Psoas muscle (tissue), 7 donors: ENCODE measurements at regions not wholly inside any gene's neighbourhood (a gene's known extent, or its start where the extent isn't known, plus 50 kb on each side); places are given as distances from the start of the nearest gene placed in this dataset.
"Not testable (repeated sequence)": the region's sequence is repeated elsewhere in the genome, so short reads cannot be mapped to it uniquely, and the experiment has no call there.

ENCODE experiments used
- ATAC-seq, 4 donors: fragments of 200-7000 bp; cut with Tn5 transposase; one replicate each; pipeline ENCODE4 v1.9.1; 2020; ENCODE audit warnings: moderate library complexity in 3 of 4, mild to moderate bottlenecking in 2 of 4
- DNase-seq, 2 donors: peaks; one replicate each; pipeline ENCODE4 v3.0.0-alpha.2; 2020
- H3K27ac ChIP-seq: fragments of 200-600 bp; one replicate; pipeline ENCODE4 v1.8.0; 2022
- H3K27me3 ChIP-seq, 3 donors: fragments of 200-600 bp in 1 of 3; one replicate each; pipeline versions ENCODE4 v1.6.1 to v1.8.0; 2013 to 2022; ENCODE audit warnings: low read length in 2 of 3, mild to moderate bottlenecking in 2 of 3, moderate library complexity in 1 of 3; ENCODE audit not compliant: insufficient read depth in 3 of 3
- H3K36me3 ChIP-seq, 2 donors: fragments of 200-600 bp in 1 of 2; one replicate each; pipeline versions ENCODE4 v1.6.1 to v1.8.0; 2013 to 2022; ENCODE audit warnings: low read depth in 1 of 2, mild to moderate bottlenecking in 1 of 2, moderate library complexity in 1 of 2; ENCODE audit not compliant: insufficient read depth in 1 of 2
- H3K4me1 ChIP-seq: fragments of 200-600 bp; one replicate; pipeline ENCODE4 v1.8.0; 2022
- H3K4me3 ChIP-seq: fragments of 200-600 bp; one replicate; pipeline ENCODE4 v1.8.0; 2022; ENCODE audit warnings: mild to moderate bottlenecking
- H3K9me3 ChIP-seq: fragments of 200-600 bp; one replicate; pipeline ENCODE4 v1.8.0; 2022
- CTCF ChIP-seq: fragments of 200-600 bp; IDR thresholded peaks from one replicate; pipeline ENCODE4 v1.8.0; 2022; ENCODE audit warnings: antibody characterized with exemption
- WGBS, 3 donors: extraction: QIAGEN DNeasy Blood & Tissue Kit; methylation state at CpG; one replicate each; pipeline versions ENCODE4 v1.1.6 to v1.1.7; 2013; 5-methylcytosine and 5-hydroxymethylcytosine counted together
- intact Hi-C, 2 donors: fragments of 100-400 bp; cut with DNase I; formaldehyde crosslinking; loops; one replicate each; pipeline versions ENCODE4 v1.11.0 to v1.14.2; 2022
- donor health status: healthy with polysubstance abuse.
- donor health status: DM: no; HTN: no; CAD: no; lungs with moderate emphysema.
- donor health status: Bipolar disorder and iron deficiency.
- donor health status: healthy.
- donor health status: DM: yes; HTN: yes; CAD: no.
- donor health status: DM: no; HTN: no; CAD: no.
- donor health status: DM: yes; HTN: yes; CAD: no.

GRCh38 chr1:194644528-194644927 is 1458.1 kb upstream of the B3GALT2 start:
- intact Hi-C loops, result no loop called here
- no peaks in the 10 kb centered on the region for H3K4me1 ChIP-seq
- H3K9me3 ChIP-seq, result no peaks in the 10 kb centered on the region
- H3K36me3 ChIP-seq, result no peaks in the 10 kb centered on the region
- WGBS, 3 donors, result 44 to 54% (median 50%) methylated on average over 1 of the region's 1 CpG
- no peaks in the 10 kb centered on the region for H3K27me3 ChIP-seq
- DNase-seq (no peak), ATAC-seq (no peak)
- TF ChIP-seq CTCF, result no peak
- no peak overlapping the region for H3K4me3 ChIP-seq
- no peak overlapping the region for H3K27ac ChIP-seq

GRCh38 chr1:194640322-194640721 is 1453.9 kb upstream of the B3GALT2 start:
- Histone ChIP-seq H3K4me1 (no peaks in the 10 kb centered on the region), H3K4me3 (no peak overlapping the region), H3K27ac (no peak overlapping the region), H3K27me3 (no peaks in the 10 kb centered on the region), H3K9me3 (no peaks in the 10 kb centered on the region), H3K36me3 (no peaks in the 10 kb centered on the region)
- DNase-seq (no peak), ATAC-seq (no peak)
- WGBS, 3 donors, result 97% methylated on average over 2 of the region's 2 CpGs
- intact Hi-C loops, result no loop called here
- no peak for TF ChIP-seq CTCF

GRCh38 chr1:194629011-194629410 is 1442.6 kb upstream of the B3GALT2 start:
- TF ChIP-seq CTCF, result no peak
- ATAC-seq (no peak), DNase-seq (no peak)
- Histone ChIP-seq H3K36me3 (no peaks in the 10 kb centered on the region), H3K27me3 (peaks cover 0 to 2% (median 0%) of the 10 kb centered on the region in 3 donors), H3K9me3 (peaks cover 7% of the 10 kb centered on the region), H3K27ac (no peak overlapping the region), H3K4me3 (no peak overlapping the region), H3K4me1 (no peaks in the 10 kb centered on the region)
- intact Hi-C loops, result no loop called here
- WGBS, 3 donors, result 87 to 95% (median 89%) methylated on average over 2 of the region's 2 CpGs

GRCh38 chr1:194624833-194625232 is 1438.4 kb upstream of the B3GALT2 start:
- peaks cover 0 to 2% (median 0%) of the 10 kb centered on the region in 3 donors for H3K27me3 ChIP-seq
- no peaks in the 10 kb centered on the region for H3K36me3 ChIP-seq
- WGBS, 3 donors, result 93 to 94% (median 94%) methylated on average over 4 of the region's 4 CpGs
- no peaks in the 10 kb centered on the region for H3K4me1 ChIP-seq
- DNase-seq (no peak), ATAC-seq (no peak)
- no peak overlapping the region for H3K27ac ChIP-seq
- intact Hi-C loops, result no loop called here
- H3K4me3 ChIP-seq, result no peak overlapping the region
- peaks cover 7% of the 10 kb centered on the region for H3K9me3 ChIP-seq
- no peak for TF ChIP-seq CTCF

- intact Hi-C loops, result no loop called here
- WGBS, 3 donors, result 66 to 87% (median 85%) methylated on average over 2 of the region's 2 CpGs
- H3K9me3 ChIP-seq, result peaks cover 3% of the 10 kb centered on the region
- no peak for TF ChIP-seq CTCF
- DNase-seq (no peak), ATAC-seq (no peak)
- H3K27ac ChIP-seq, result no peak overlapping the region
- no peaks in the 10 kb centered on the region for H3K27me3 ChIP-seq
- H3K4me1 ChIP-seq, result no peaks in the 10 kb centered on the region
- H3K4me3 ChIP-seq, result no peak overlapping the region
- no peaks in the 10 kb centered on the region for H3K36me3 ChIP-seq
Observed at GRCh38 chr1:194618101-194618500, 1431.7 kb upstream of the B3GALT2 start.

- WGBS, 3 donors, result 85 to 92% (median 90%) methylated on average over 6 of the region's 6 CpGs
- H3K36me3 ChIP-seq, H3K4me3 ChIP-seq, ATAC-seq, H3K27ac ChIP-seq, H3K27me3 ChIP-seq, DNase-seq, H3K9me3 ChIP-seq, H3K4me1 ChIP-seq, intact Hi-C loops: not testable (repeated sequence)
Observed at GRCh38 chr1:194617272-194617671, 1430.9 kb upstream of the B3GALT2 start.
